Upper lobe of right lung (tissue), 1 donor: ENCODE measurements at regions not wholly inside any gene's neighbourhood (a gene's known extent, or its start where the extent isn't known, plus 50 kb on each side); places are given as distances from the start of the nearest gene placed in this dataset.
"Not testable (repeated sequence)": the region's sequence is repeated elsewhere in the genome, so short reads cannot be mapped to it uniquely, and the experiment has no call there.

ENCODE experiments used
- ATAC-seq: fragments of 200-7000 bp; cut with Tn5 transposase; one replicate; pipeline ENCODE4 v1.9.1; 2020; ENCODE audit warnings: mild to moderate bottlenecking, moderate library complexity
- DNase-seq: peaks from one replicate; pipeline ENCODE4 v3.0.0-alpha.2; 2020
- H3K27ac ChIP-seq: fragments of 200-600 bp; one replicate; pipeline ENCODE4 v1.8.0; 2022
- H3K27me3 ChIP-seq: fragments of 200-600 bp; one replicate; pipeline ENCODE4 v1.8.0; 2022; ENCODE audit warnings: mild to moderate bottlenecking
- H3K36me3 ChIP-seq: fragments of 200-600 bp; one replicate; pipeline ENCODE4 v1.8.0; 2022
- H3K4me1 ChIP-seq: fragments of 200-600 bp; one replicate; pipeline ENCODE4 v1.8.0; 2022
- H3K4me3 ChIP-seq: fragments of 200-600 bp; one replicate; pipeline ENCODE4 v1.8.0; 2022; ENCODE audit warnings: mild to moderate bottlenecking
- H3K9me3 ChIP-seq: fragments of 200-600 bp; one replicate; pipeline ENCODE4 v1.8.0; 2022
- intact Hi-C: fragments of 100-400 bp; cut with DNase I; formaldehyde crosslinking; loops from one replicate; pipeline ENCODE4 v1.11.0; 2022
- TF ChIP-seq, protein P1 (sequence below): fragments of 200-600 bp; IDR thresholded peaks from one replicate; pipeline ENCODE4 v1.8.0; 2022; ENCODE audit warnings: antibody characterized with exemption
- donor health status: DM: no; HTN: yes; CAD: no; lungs with severe emphysema.

- no peak overlapping the region for H3K4me3 ChIP-seq
- no peak for ATAC-seq
- no peaks in the 10 kb centered on the region for H3K9me3 ChIP-seq
- H3K36me3 ChIP-seq = no peaks in the 10 kb centered on the region
- TF ChIP-seq, protein P1, sequence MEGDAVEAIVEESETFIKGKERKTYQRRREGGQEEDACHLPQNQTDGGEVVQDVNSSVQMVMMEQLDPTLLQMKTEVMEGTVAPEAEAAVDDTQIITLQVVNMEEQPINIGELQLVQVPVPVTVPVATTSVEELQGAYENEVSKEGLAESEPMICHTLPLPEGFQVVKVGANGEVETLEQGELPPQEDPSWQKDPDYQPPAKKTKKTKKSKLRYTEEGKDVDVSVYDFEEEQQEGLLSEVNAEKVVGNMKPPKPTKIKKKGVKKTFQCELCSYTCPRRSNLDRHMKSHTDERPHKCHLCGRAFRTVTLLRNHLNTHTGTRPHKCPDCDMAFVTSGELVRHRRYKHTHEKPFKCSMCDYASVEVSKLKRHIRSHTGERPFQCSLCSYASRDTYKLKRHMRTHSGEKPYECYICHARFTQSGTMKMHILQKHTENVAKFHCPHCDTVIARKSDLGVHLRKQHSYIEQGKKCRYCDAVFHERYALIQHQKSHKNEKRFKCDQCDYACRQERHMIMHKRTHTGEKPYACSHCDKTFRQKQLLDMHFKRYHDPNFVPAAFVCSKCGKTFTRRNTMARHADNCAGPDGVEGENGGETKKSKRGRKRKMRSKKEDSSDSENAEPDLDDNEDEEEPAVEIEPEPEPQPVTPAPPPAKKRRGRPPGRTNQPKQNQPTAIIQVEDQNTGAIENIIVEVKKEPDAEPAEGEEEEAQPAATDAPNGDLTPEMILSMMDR = no peak
- no peak for DNase-seq
- no peaks in the 10 kb centered on the region for H3K4me1 ChIP-seq
- no peaks in the 10 kb centered on the region for H3K27me3 ChIP-seq
- intact Hi-C loops = no loop called here
- H3K27ac ChIP-seq = no peak overlapping the region
Measured at GRCh38 chr2:67158718-67159117, 238.4 kb upstream of the ETAA1 start.

DNA sequence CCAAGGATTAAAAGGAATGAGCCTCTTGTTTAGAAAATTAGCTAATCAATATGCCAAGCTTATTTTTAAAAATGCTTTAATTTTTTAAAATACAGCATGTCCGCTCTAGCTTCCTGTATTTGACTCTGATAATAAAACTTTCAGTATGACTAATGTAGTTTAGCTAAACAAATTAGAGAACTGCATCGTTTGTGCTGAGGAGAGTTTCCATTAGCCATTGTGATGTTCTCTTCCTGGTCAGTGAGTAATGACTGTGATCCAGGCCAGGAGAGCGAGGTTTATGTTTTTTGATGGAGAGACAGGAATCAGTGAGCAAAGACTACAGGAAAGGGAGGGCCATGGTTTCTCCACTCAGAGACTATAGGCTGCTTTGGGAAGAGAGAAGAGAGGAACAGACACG lies 237.2 kb upstream of the ETAA1 start:
- Histone ChIP-seq H3K36me3 (no peaks in the 10 kb centered on the region), H3K27me3 (no peaks in the 10 kb centered on the region), H3K4me3 (no peak overlapping the region), H3K4me1 (no peaks in the 10 kb centered on the region), H3K9me3 (no peaks in the 10 kb centered on the region), H3K27ac (no peak overlapping the region)
- intact Hi-C loops = no loop called here
- no peak for ATAC-seq
- DNase-seq = no peak
- TF ChIP-seq, protein P1 = no peak

DNA sequence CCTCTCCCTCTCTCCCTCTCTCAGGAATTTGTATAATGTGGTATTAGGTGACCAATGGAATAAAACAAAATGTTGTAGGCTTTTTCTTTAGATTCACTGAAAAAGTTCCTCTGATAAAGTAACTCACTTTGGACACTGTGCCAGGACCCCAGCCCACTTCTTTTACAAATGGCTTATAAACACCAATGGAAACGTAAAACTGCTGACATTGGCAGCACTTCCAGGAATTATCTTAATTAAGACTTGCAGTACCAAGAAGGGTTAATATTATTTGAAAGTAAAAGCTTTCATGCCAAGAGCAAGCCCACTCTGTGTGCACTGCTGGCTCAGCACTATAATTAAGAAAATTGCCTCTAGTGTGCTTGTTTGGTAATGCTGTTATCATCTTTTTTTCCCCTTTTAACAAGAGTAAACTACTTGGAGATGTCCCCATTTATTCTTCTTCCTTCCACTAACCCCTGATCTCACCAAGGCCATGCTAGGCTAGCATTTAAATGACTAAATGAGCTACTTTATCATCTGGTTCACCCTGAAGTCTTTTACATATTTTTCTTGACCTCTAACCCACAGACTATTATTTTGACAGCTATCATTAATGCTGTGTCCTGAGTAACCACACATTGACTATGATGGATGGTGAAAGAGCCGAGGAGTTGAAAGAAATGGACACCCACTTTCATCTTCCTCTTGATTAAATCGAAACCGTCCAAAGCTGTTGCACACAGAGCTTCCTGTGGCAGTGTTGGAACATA lies 232.2 kb upstream of the ETAA1 start:
- Histone ChIP-seq H3K27ac (no peak overlapping the region), H3K4me3 (no peak overlapping the region), H3K36me3 (no peaks in the 10 kb centered on the region), H3K4me1 (no peaks in the 10 kb centered on the region), H3K9me3 (no peaks in the 10 kb centered on the region), H3K27me3 (no peaks in the 10 kb centered on the region)
- ATAC-seq (no peak), DNase-seq (no peak)
- intact Hi-C loops = no loop called here
- TF ChIP-seq, protein P1 = no peak

DNA sequence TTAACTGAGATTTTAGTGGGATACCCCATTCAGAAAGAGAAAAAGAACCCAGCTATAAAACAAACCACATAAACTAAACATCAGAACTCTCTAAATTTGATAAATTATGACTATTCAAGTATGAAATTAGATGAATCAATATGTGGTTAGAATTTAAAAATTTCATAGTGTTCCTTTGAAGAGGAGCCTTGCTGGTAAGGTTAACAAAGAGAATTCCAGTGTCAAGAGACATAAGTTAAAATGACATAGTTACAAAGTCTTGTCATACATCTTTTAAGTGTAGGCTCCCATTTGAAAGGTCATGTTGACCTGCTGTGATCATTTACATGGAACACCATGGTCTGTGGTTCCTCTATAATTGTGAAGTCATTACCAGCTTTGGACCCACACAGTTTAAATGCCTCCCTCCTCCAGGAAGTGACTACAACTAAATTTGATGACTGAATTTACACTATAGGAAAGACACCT lies 231.6 kb upstream of the ETAA1 start:
- ATAC-seq (no peak), DNase-seq (no peak)
- intact Hi-C loops = no loop called here
- no peaks in the 10 kb centered on the region for H3K9me3 ChIP-seq
- no peaks in the 10 kb centered on the region for H3K36me3 ChIP-seq
- TF ChIP-seq, protein P1 = no peak
- no peak overlapping the region for H3K27ac ChIP-seq
- H3K4me3 ChIP-seq = no peak overlapping the region
- no peaks in the 10 kb centered on the region for H3K27me3 ChIP-seq
- H3K4me1 ChIP-seq = no peaks in the 10 kb centered on the region

GRCh38 chr2:67166511-67166910 lies 230.6 kb upstream of the ETAA1 start:
- intact Hi-C loops, H3K4me1 ChIP-seq, ATAC-seq, H3K27me3 ChIP-seq, H3K27ac ChIP-seq, H3K4me3 ChIP-seq, DNase-seq, H3K36me3 ChIP-seq, H3K9me3 ChIP-seq: not testable (repeated sequence)

DNA sequence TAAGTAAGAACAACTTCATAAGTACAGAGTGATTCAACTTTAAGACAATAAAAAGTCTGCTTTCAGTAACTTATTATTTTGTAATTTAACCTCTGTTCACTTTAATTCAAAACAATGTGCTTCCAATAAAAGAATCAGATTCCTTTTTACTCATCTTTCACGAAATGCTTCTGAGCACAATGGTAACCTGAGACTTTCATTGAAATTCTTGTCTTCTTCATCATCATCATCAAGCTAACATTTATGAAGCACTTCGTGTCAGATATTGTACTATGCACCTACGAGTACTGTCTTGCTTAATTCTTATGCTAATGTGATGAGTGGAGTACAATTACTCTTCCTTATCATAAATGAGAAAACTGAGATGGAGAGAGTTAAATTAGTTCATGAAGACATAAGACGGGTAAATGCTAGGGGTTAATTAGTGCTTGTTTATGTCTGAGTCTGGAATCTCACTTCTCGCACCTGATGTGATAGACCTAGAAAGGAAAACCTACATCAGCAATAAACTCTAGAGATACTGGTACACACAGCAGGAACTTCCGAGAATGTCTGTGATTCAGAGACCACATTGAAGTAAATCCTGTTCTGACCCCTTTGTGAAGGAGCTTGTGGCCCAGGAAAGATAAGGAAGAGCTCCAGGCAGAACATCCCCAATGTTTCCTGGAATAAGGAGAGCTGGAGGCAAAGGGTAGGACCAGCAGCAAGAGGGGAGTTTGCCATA lies 227.6 kb upstream of the ETAA1 start:
- intact Hi-C loops = no loop called here
- TF ChIP-seq, protein P1 = no peak

More for the DNA sequence above, 227.6 kb upstream of the ETAA1 start:
- ATAC-seq = no peak
- H3K27me3 ChIP-seq = no peaks in the 10 kb centered on the region
- H3K27ac ChIP-seq = no peak overlapping the region
- H3K36me3 ChIP-seq = no peaks in the 10 kb centered on the region
- H3K4me3 ChIP-seq = no peak overlapping the region
- no peaks in the 10 kb centered on the region for H3K9me3 ChIP-seq
- H3K4me1 ChIP-seq = no peaks in the 10 kb centered on the region
- DNase-seq = no peak
